Caco-2 (cell line): ENCODE measurements at regions not wholly inside any gene's neighbourhood (a gene's known extent, or its start where the extent isn't known, plus 50 kb on each side); places are given as distances from the start of the nearest gene placed in this dataset.

Source experiments
- BruUV-seq: library from RNA; stranded (reverse); fragments of 400-500 nt; replicated peaks from 2 replicates; lab custom pipeline; 2021; lab: Mats Ljungman, UMichigan
- CTCF ChIA-PET: fragments of 300-600 bp; sonication (Branson Sonifier 250); formaldehyde crosslinking; loops from one replicate; lab custom pipeline; 2022; ENCODE audit warnings: antibody characterized with exemption; lab: Charles Lee
- POLR2A ChIA-PET: fragments of 300-600 bp; sonication (Branson Sonifier 250); formaldehyde crosslinking; loops from one replicate; lab custom pipeline; 2022; ENCODE audit warnings: antibody characterized with exemption; lab: Charles Lee
- DNase-seq, 2 experiments: peaks; one replicate each; pipeline versions ENCODE4 v3.0.0 to v3.0.0-alpha.2; 2020 to 2022
- H3K27me3 ChIP-seq: replicated peaks from 2 replicates; pipeline ENCODE4 v1.6.0; 2011; ENCODE audit warnings: low read length; ENCODE audit not compliant: control insufficient read depth, insufficient read depth
- H3K36me3 ChIP-seq: 2 replicates; pipeline ENCODE4 v1.5.1; 2011; ENCODE audit warnings: low read length; ENCODE audit not compliant: control insufficient read depth, insufficient read depth
- H3K4me1 ChIP-seq: fragments of 250-450 bp; sonication (Bioruptor Pico); 2 replicates; pipeline ENCODE4 v1.5.1; 2020; ENCODE audit warnings: mild to moderate bottlenecking
- H3K4me3 ChIP-seq: 2 replicates; pipeline ENCODE4 v1.5.1; 2011; ENCODE audit warnings: low read depth, mild to moderate bottlenecking, control low read depth, low read length
- H3K9me3 ChIP-seq: fragments of 250-450 bp; sonication (Bioruptor Pico); 2 replicates; pipeline ENCODE4 v1.5.1; 2020; ENCODE audit warnings: mild to moderate bottlenecking, moderate library complexity
- H3K27ac Mint-ChIP-seq: one replicate; pipeline ENCODE4 v1.8.0; 2022; ENCODE audit warnings: mixed read lengths; ENCODE audit not compliant: unreplicated experiment
- H3K27me3 Mint-ChIP-seq: one replicate; pipeline ENCODE4 v1.8.0; 2022; ENCODE audit warnings: mixed read lengths; ENCODE audit not compliant: insufficient read depth, unreplicated experiment
- H3K36me3 Mint-ChIP-seq: one replicate; pipeline ENCODE4 v1.8.0; 2022; ENCODE audit warnings: mild to moderate bottlenecking, mixed read lengths; ENCODE audit not compliant: insufficient read depth, unreplicated experiment
- H3K4me1 Mint-ChIP-seq: one replicate; pipeline ENCODE4 v1.8.0; 2022; ENCODE audit warnings: low read depth, mixed read lengths; ENCODE audit not compliant: unreplicated experiment
- H3K4me3 Mint-ChIP-seq: one replicate; pipeline ENCODE4 v1.8.0; 2022; ENCODE audit warnings: mild to moderate bottlenecking, moderate library complexity, mixed read lengths; ENCODE audit not compliant: unreplicated experiment
- H3K9me3 Mint-ChIP-seq: one replicate; pipeline ENCODE4 v1.8.0; 2022; ENCODE audit warnings: mixed read lengths; ENCODE audit not compliant: unreplicated experiment
- CTCF ChIP-seq, 2 experiments: fragments of 200-600 bp in 1 of 2; IDR thresholded peaks; 1 replicate in 1 of 2; 2 replicates in 1 of 2; pipeline versions ENCODE4 v1.5.1 to v1.8.0; 2011 to 2022; ENCODE audit warnings: antibody characterized with exemption in 1 of 2, control low read depth in 1 of 2, inconsistent platforms in 1 of 2, low read depth in 1 of 2, low read length in 1 of 2, mild to moderate bottlenecking in 1 of 2, moderate library complexity in 1 of 2; ENCODE audit not compliant: insufficient read depth in 1 of 2, severe bottlenecking in 1 of 2, unreplicated experiment in 1 of 2
- intact Hi-C: fragments of 100-400 bp; cut with micrococcal nuclease; formaldehyde crosslinking; loops from one replicate; pipeline ENCODE4 v1.10.0; 2022; ENCODE audit not compliant: unreplicated experiment

- DNase-seq, result no peak
- no peaks in the 10 kb centered on the region for H3K9me3 ChIP-seq
- CTCF ChIA-PET, result no interaction called here
- Mint-ChIP-seq H3K36me3 (no peaks in the 10 kb centered on the region), H3K27me3 (peaks cover 10% of the 10 kb centered on the region), H3K27ac (no peak overlapping the region), H3K4me1 (no peaks in the 10 kb centered on the region), H3K9me3 (no peaks in the 10 kb centered on the region), H3K4me3 (no peak overlapping the region)
- H3K27me3 ChIP-seq, result no peaks in the 10 kb centered on the region
- no peak overlapping the region for H3K4me3 ChIP-seq
- no TSS peak for BruUV-seq
- no peaks in the 10 kb centered on the region for H3K36me3 ChIP-seq
- intact Hi-C loops, result no loop called here
- POLR2A ChIA-PET, result no interaction called here
- no peak for TF ChIP-seq CTCF (IDR thresholded peaks at IDR 0.05; ENCODE audit: insufficient read depth in 1 of 2, low read depth in 1 of 2, low read length in 1 of 2, severe bottlenecking in 1 of 2, unreplicated experiment in 1 of 2)
- H3K4me1 ChIP-seq, result no peaks in the 10 kb centered on the region
Observed at GRCh38 chr18:33918571-33918970, 306.1 kb downstream of the NOL4 start.

- intact Hi-C loops, result no loop called here
- DNase-seq, result peak in 1 of 2 experiments; percentile 5
- no peak overlapping the region for H3K27ac Mint-ChIP-seq
- no peaks in the 10 kb centered on the region for H3K36me3 ChIP-seq
- peaks cover 10% of the 10 kb centered on the region for H3K27me3 Mint-ChIP-seq
- BruUV-seq, result no TSS peak
- H3K27me3 ChIP-seq, result no peaks in the 10 kb centered on the region
- H3K4me3 ChIP-seq, result no peak overlapping the region
- H3K4me1 ChIP-seq, result no peaks in the 10 kb centered on the region
- POLR2A ChIA-PET, result no interaction called here
- TF ChIP-seq CTCF (IDR thresholded peaks at IDR 0.05; ENCODE audit: insufficient read depth in 1 of 2, low read depth in 1 of 2, low read length in 1 of 2, severe bottlenecking in 1 of 2, unreplicated experiment in 1 of 2), result no peak
- CTCF ChIA-PET, result no interaction called here
- no peaks in the 10 kb centered on the region for H3K9me3 Mint-ChIP-seq
- H3K4me3 Mint-ChIP-seq, result no peak overlapping the region
- H3K9me3 ChIP-seq, result no peaks in the 10 kb centered on the region
- H3K36me3 Mint-ChIP-seq, result no peaks in the 10 kb centered on the region
- H3K4me1 Mint-ChIP-seq, result no peaks in the 10 kb centered on the region
Observed at GRCh38 chr18:33916200-33916599, 308.5 kb downstream of the NOL4 start.

GRCh38 chr18:33914399-33914798, 310.3 kb downstream of the NOL4 start:
- Mint-ChIP-seq H3K36me3 (no peaks in the 10 kb centered on the region), H3K27ac (no peak overlapping the region), H3K9me3 (no peaks in the 10 kb centered on the region), H3K27me3 (peaks cover 10% of the 10 kb centered on the region), H3K4me1 (no peaks in the 10 kb centered on the region), H3K4me3 (no peak overlapping the region)
- H3K27me3 ChIP-seq, result no peaks in the 10 kb centered on the region
- DNase-seq, result no peak
- ChIA-PET POLR2A (no interaction called here), CTCF (no interaction called here)
- BruUV-seq, result no TSS peak
- no peaks in the 10 kb centered on the region for H3K36me3 ChIP-seq
- intact Hi-C loops, result no loop called here
- H3K4me1 ChIP-seq, result no peaks in the 10 kb centered on the region
- no peaks in the 10 kb centered on the region for H3K9me3 ChIP-seq
- H3K4me3 ChIP-seq, result no peak overlapping the region
- TF ChIP-seq CTCF (IDR thresholded peaks at IDR 0.05; ENCODE audit: insufficient read depth in 1 of 2, low read depth in 1 of 2, low read length in 1 of 2, severe bottlenecking in 1 of 2, unreplicated experiment in 1 of 2), result no peak
